Fibroblast of villous mesenchyme (primary cell): ENCODE measurements at regions not wholly inside any gene's neighbourhood (a gene's known extent, or its start where the extent isn't known, plus 50 kb on each side); places are given as distances from the start of the nearest gene placed in this dataset.
"Not testable (repeated sequence)": the region's sequence is repeated elsewhere in the genome, so short reads cannot be mapped to it uniquely, and the experiment has no call there.

ENCODE experiments used
- DNase-seq: peaks from one replicate; pipeline ENCODE4 v3.0.0-alpha.2; 2010; ENCODE audit warnings: low read depth
- H3K4me3 ChIP-seq: 2 replicates; pipeline ENCODE4 v1.5.1; 2011; ENCODE audit warnings: low read depth, mild to moderate bottlenecking, low read length
- CTCF ChIP-seq: IDR thresholded peaks from 2 replicates; pipeline ENCODE4 v1.5.1; 2012; ENCODE audit warnings: low read depth, mild to moderate bottlenecking, low read length; ENCODE audit not compliant: insufficient read depth

- DNase-seq, result no peak
- no peak for TF ChIP-seq CTCF
- no peak overlapping the region for H3K4me3 ChIP-seq
Observed at GRCh38 chr19:29002336-29002735, 210.6 kb downstream of the UQCRFS1 start.

GRCh38 chr19:29001597-29002245, 211.2 kb downstream of the UQCRFS1 start:
- DNase-seq, result no peak
- TF ChIP-seq CTCF, result no peak
- no peak overlapping the region for H3K4me3 ChIP-seq

GRCh38 chr19:29001141-29001581, 211.8 kb downstream of the UQCRFS1 start:
- DNase-seq, result no peak
- H3K4me3 ChIP-seq, result no peak overlapping the region
- no peak for TF ChIP-seq CTCF

- no peak for DNase-seq
- no peak overlapping the region for H3K4me3 ChIP-seq
- TF ChIP-seq CTCF, result no peak
Observed at GRCh38 chr19:28999724-29000433, 213.1 kb downstream of the UQCRFS1 start.

GRCh38 chr19:28998974-28999373, 214.0 kb downstream of the UQCRFS1 start:
- no peak for DNase-seq
- TF ChIP-seq CTCF, result no peak
- H3K4me3 ChIP-seq, result no peak overlapping the region

- DNase-seq, result not testable (repeated sequence)
Observed at GRCh38 chr19:28997866-28998265, 215.1 kb downstream of the UQCRFS1 start.

GRCh38 chr19:28990522-28990921, 222.4 kb downstream of the UQCRFS1 start:
- no peak for TF ChIP-seq CTCF
- no peak for DNase-seq

More at GRCh38 chr19:28997866-28998265, 215.1 kb downstream of the UQCRFS1 start:
- H3K4me3 ChIP-seq, result not testable (repeated sequence)

More at GRCh38 chr19:28990522-28990921, 222.4 kb downstream of the UQCRFS1 start:
- H3K4me3 ChIP-seq, result no peak overlapping the region
